ENCODE measurements at regions not wholly inside any gene's neighbourhood (a gene's known extent, or its start where the extent isn't known, plus 50 kb on each side); places are given as distances from the start of the nearest gene placed in this dataset.

GRCh38 chr10:65032867-65033769, 1511.9 kb downstream of the REEP3 start (continued):
- peak; percentile 80; the same call in 1 of the 2 replicates for TF ChIP-seq AHDC1 (CRISPR knock-in tag; IDR thresholded peaks at IDR 0.05; ENCODE audit: borderline replicate concordance)
- TF ChIP-seq FOXA3 (CRISPR knock-in tag; IDR thresholded peaks at IDR 0.05), result peak; percentile 42; the same call in 1 of the 2 replicates

DNA sequence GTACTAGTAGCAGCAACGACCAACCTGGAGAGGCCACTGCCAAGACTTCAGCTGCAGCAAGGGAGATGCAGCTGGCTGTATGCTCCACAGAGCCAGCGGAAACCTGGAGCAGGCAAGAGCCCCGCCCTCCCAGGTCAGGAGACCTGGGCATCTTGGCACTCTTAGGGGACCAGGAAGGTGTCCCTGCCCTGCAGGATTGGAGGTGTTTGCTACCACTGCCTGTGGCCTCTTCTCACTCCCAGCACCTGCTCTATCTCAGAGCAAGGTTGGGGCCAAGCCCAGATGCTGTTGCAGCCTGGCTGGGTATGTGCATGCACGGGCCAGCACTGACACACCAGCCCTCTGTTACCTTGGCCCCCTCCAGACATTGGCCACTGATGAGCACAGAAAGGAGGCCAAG, 1512.8 kb downstream of the REEP3 start:
- WGBS (ENCODE audit: low lambda C conversion rate), result 12% methylated on average over 2 of the region's 4 CpGs
- DNase-seq (ENCODE audit: low spot score) (no peak), FAIRE-seq (no peak), ATAC-seq (peak; percentile 81)
- H3K27me3 ChIP-seq (ENCODE audit: control insufficient read depth in 1 of 2, insufficient read depth in 2 of 2, low read length in 2 of 2), result no peaks in the 10 kb centered on the region
- BruUV-seq (replicated peaks), result no TSS peak
- POLR2A ChIA-PET, result no interaction called here
- peak overlapping the region; percentile 7 for H3K27ac ChIP-seq (ENCODE audit: extremely low read length, insufficient read depth, low read length)
- 0 out of 2 replicates have a peak, but pooled peaks have one; percentile 19 for TF ChIP-seq SALL1 (CRISPR knock-in tag; IDR thresholded peaks at IDR 0.05)
- no peak for TF ChIP-seq FOXJ3 (CRISPR knock-in tag; IDR thresholded peaks at IDR 0.05; ENCODE audit: borderline replicate concordance)
- no peak for TF ChIP-seq ELF3 (CRISPR knock-in tag; IDR thresholded peaks at IDR 0.05)
- TF ChIP-seq NONO (IDR thresholded peaks at IDR 0.05), result no peak
- no peak for TF ChIP-seq NONO (CRISPR knock-in tag; conservative IDR thresholded peaks at IDR 0.05)
- TF ChIP-seq ZFP36L1 (CRISPR knock-in tag; IDR thresholded peaks at IDR 0.05), result no peak
- H2AFZ ChIP-seq (ENCODE audit: low read length), result no peak overlapping the region
- intact Hi-C loops (cut with micrococcal nuclease; ENCODE audit: unreplicated experiment) (no loop called here), in situ Hi-C loops (cut with HindIII; ENCODE audit: extremely low pct_ligation_motif_present, low pct_unique_long_range_greater_than_20kb) (no loop called here)
- CTCF ChIA-PET (ENCODE audit: low intra/inter-chr PET ratio, low total read pairs), result no interaction called here
- H3K36me3 ChIP-seq (replicated peaks in 1 of 2; ENCODE audit: control insufficient read depth in 1 of 2, insufficient read depth in 2 of 2, low read length in 2 of 2), result no peaks in the 10 kb centered on the region
- H4K20me1 ChIP-seq (ENCODE audit: insufficient read depth, low read length), result no peaks in the 10 kb centered on the region
- peak overlapping the region in 2 of 3 experiments; percentile 3 to 17; a peak in 2 of 6 replicates for H3K4me3 ChIP-seq (replicated peaks in 1 of 3; ENCODE audit: insufficient read depth in 1 of 3, low read depth in 2 of 3, low read length in 3 of 3)
- peaks cover 22% of the 10 kb centered on the region for H3K4me1 ChIP-seq (ENCODE audit: insufficient read depth, low read length)
- H3K4me2 ChIP-seq (ENCODE audit: low read depth, low read length), result peak overlapping the region; percentile 69
- H3K79me2 ChIP-seq (ENCODE audit: insufficient read depth, low read length), result no peaks in the 10 kb centered on the region
- H3K9ac ChIP-seq (ENCODE audit: insufficient read depth, low read depth, low read length), result no peak overlapping the region
- peaks cover 16% of the 10 kb centered on the region for H3K9me3 ChIP-seq (ENCODE audit: low read length)

Measured in HepG2 (cell line).